RWPE1 (cell line): ENCODE measurements at regions not wholly inside any gene's neighbourhood (a gene's known extent, or its start where the extent isn't known, plus 50 kb on each side); places are given as distances from the start of the nearest gene placed in this dataset.

ENCODE experiments used
- CTCF ChIA-PET: fragments of 350-600 bp; sonication (Branson Sonifier 250); formaldehyde crosslinking; extraction: SDS; loops from one replicate; lab custom pipeline; 2021; lab: Yijun Ruan, JAX
- POLR2A ChIA-PET: fragments of 400-600 bp; formaldehyde crosslinking; extraction: SDS; loops from one replicate; lab custom pipeline; 2020; ENCODE audit warnings: antibody characterized with exemption; ENCODE audit not compliant: low non-redundant PET; lab: Yijun Ruan, JAX
- DNase-seq: peaks from one replicate; pipeline ENCODE4 v3.0.0; 2012; ENCODE audit warnings: low spot score
- H3K27ac ChIP-seq: fragments of 450-650 bp; 2 replicates; pipeline ENCODE4 v1.5.1; 2017
- CTCF ChIP-seq: fragments of 450-650 bp; conservative IDR thresholded peaks from 2 replicates; pipeline ENCODE4 v1.5.1; 2017; ENCODE audit warnings: low read depth, mild to moderate bottlenecking

GRCh38 chr1:221315330-221315729 is 426.6 kb downstream of the DUSP10 start:
- DNase-seq = no peak
- H3K27ac ChIP-seq = no peak overlapping the region
- ChIA-PET CTCF (interaction anchor here (0.7 kb wide), 1 partner anchor 303 kb away, joined by 3 read pairs; no protein-coding TSS in a partner anchor), POLR2A (no interaction called here)
- no peak for TF ChIP-seq CTCF

GRCh38 chr1:221316491-221317056 is 425.3 kb downstream of the DUSP10 start:
- ChIA-PET POLR2A (no interaction called here), CTCF (interaction anchor here (1.1 kb wide), 1 partner anchor 9 kb away, joined by 3 read pairs; no protein-coding TSS in a partner anchor)

GRCh38 chr1:221317537-221317936 is 424.4 kb downstream of the DUSP10 start:
- ChIA-PET POLR2A (no interaction called here), CTCF (no interaction called here)
- TF ChIP-seq CTCF = no peak
- no peak overlapping the region for H3K27ac ChIP-seq
- no peak for DNase-seq

More at GRCh38 chr1:221316491-221317056, 425.3 kb downstream of the DUSP10 start:
- H3K27ac ChIP-seq = no peak overlapping the region
- no peak for TF ChIP-seq CTCF
- DNase-seq = no peak

- H3K27ac ChIP-seq = no peak overlapping the region
- DNase-seq = no peak
- TF ChIP-seq CTCF = no peak
- CTCF ChIA-PET = interaction anchor here (1.1 kb wide), 1 partner anchor 9 kb away, joined by 3 read pairs; no protein-coding TSS in a partner anchor
- POLR2A ChIA-PET = no interaction called here
These were observed 413.9 kb downstream of the DUSP10 start for GRCh38 chr1:221327954-221328353.

- POLR2A ChIA-PET = no interaction called here
- no peak for DNase-seq
- no peak for TF ChIP-seq CTCF
- CTCF ChIA-PET = interaction anchor here (1.1 kb wide), 1 partner anchor 10 kb away, joined by 3 read pairs; no protein-coding TSS in a partner anchor
- no peak overlapping the region for H3K27ac ChIP-seq
These were observed 413.5 kb downstream of the DUSP10 start for GRCh38 chr1:221328371-221328770.

GRCh38 chr1:221331273-221332183 is 410.4 kb downstream of the DUSP10 start:
- TF ChIP-seq CTCF = no peak
- CTCF ChIA-PET = interaction anchor here (0.5 kb wide), 2 partner anchors 13 to 103 kb away, joined by 3 read pairs; no protein-coding TSS in a partner anchor

More at GRCh38 chr1:221331273-221332183, 410.4 kb downstream of the DUSP10 start:
- DNase-seq = no peak
- POLR2A ChIA-PET = no interaction called here
- H3K27ac ChIP-seq = no peak overlapping the region
